Inflammatory macrophage (primary cell): ENCODE measurements at regions not wholly inside any gene's neighbourhood (a gene's known extent, or its start where the extent isn't known, plus 50 kb on each side); places are given as distances from the start of the nearest gene placed in this dataset.
A peak's percentile ranks its signal among the peaks of the same experiment; 100 is the strongest.
"Not testable (repeated sequence)": the region's sequence is repeated elsewhere in the genome, so short reads cannot be mapped to it uniquely, and the experiment has no call there.

Experiments
- DNase-seq, 2 donors: peaks; one replicate each; pipeline ENCODE4 v3.0.0-alpha.2; 2020 to 2022

DNA sequence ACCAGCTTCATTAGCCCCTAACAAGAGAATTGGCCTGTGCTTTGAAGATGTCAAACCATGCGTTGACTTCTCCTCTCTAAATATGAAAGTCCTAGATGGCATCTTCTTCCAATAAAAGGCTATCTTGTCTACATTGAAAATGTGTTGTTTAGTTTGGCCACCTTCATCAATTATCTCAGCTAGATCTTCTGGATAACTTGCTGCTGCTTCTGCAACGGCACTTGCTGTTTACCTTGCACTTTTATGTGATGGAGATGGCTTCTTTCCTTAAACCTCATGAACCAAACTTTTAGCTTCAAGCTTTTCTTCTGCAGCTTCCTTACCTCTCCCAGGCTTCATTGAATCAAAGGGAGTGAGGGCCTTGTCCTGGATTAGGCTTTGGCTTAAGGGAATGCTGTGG is 58.6 kb upstream of the CSNK1E start:
- DNase-seq, result not testable (repeated sequence)

DNA sequence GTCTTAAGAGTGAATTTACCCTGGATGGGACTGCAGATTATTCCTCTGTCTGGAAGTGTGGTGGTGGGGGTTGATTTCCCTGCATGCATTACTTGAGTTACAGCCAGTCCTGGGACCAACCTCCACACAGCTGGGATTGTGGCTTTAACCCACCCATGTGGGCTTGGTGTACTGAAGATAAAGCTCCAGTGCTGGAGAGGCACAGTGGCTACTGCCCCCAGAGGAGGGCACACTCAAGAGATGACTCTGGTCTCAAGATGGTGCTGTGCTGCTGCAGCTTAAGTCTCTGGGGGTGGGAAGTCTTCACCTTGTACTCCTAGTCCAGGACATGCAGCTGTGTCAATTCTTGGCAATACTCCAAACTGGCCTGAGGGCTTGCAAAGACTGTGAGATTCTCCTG is 57.8 kb upstream of the CSNK1E start:
- not testable (repeated sequence) for DNase-seq

- DNase-seq, result not testable (repeated sequence)
Observed at GRCh38 chr22:38374433-38374831, 57.2 kb upstream of the CSNK1E start.

GRCh38 chr22:38373783-38374432 is 56.7 kb upstream of the CSNK1E start:
- not testable (repeated sequence) for DNase-seq

DNA sequence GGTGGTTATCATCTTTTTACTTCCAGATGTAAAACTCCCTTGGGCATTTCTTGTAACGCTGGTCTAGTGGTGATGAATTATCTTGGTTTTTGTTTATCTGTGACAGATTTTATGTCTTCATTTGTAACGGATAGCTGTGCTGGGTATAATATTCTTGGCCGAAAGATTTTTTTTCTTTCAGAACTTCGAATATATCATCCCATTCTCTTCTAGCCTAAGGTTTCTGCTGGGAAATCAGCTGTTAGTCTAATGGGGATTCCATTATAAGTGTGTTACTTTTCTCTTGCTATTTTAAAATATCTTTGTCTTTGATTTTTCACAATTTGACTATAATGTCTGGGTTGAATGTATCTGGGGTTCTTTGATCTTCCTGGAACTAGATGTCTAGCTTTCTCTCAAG is 55.4 kb upstream of the CSNK1E start:
- DNase-seq, result not testable (repeated sequence)

GRCh38 chr22:38370490-38370889 is 53.3 kb upstream of the CSNK1E start:
- not testable (repeated sequence) for DNase-seq

DNA sequence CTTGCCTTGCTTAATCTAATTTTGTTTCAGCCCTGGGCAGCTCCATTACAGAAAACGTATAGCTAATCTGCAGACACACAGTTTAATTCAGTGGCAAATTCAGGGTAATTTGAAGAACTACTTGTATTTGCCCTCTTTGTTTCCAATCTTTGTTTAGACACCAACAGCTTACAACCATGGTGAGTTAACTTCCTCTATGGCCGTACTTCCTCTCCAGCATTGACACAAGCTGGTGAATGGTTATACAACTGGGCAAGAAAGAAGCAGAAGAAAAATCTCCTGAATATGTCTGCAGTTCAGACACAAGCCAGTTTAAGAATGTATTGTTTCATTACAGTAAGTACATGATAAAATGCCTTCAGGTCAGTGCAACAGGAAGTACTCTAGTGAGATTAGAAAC is 51.9 kb upstream of the CSNK1E start:
- DNase-seq, result peak; percentile 37 to 50
